Left renal cortex interstitium (tissue), 4 donors: ENCODE measurements at regions not wholly inside any gene's neighbourhood (a gene's known extent, or its start where the extent isn't known, plus 50 kb on each side); places are given as distances from the start of the nearest gene placed in this dataset.
A peak's percentile ranks its signal among the peaks of the same experiment; 100 is the strongest.
"Not testable (repeated sequence)": the region's sequence is repeated elsewhere in the genome, so short reads cannot be mapped to it uniquely, and the experiment has no call there.

ENCODE experiments used
- DNase-seq, 4 donors: peaks; one replicate each; pipeline ENCODE4 v3.0.0-alpha.2; 2013; ENCODE audit warnings: low read depth in 4 of 4, low spot score in 2 of 4, missing footprints in 1 of 4

- DNase-seq: no peak
Observed at GRCh38 chr10:26355241-26355640, 82.9 kb upstream of the APBB1IP start.

- no peak for DNase-seq
Observed at GRCh38 chr10:26357203-26357602, 80.9 kb upstream of the APBB1IP start.

GRCh38 chr10:26358071-26358470 is 80.1 kb upstream of the APBB1IP start:
- DNase-seq: no peak

- no peak for DNase-seq
Observed at GRCh38 chr10:26359670-26360069, 78.5 kb upstream of the APBB1IP start.

DNA sequence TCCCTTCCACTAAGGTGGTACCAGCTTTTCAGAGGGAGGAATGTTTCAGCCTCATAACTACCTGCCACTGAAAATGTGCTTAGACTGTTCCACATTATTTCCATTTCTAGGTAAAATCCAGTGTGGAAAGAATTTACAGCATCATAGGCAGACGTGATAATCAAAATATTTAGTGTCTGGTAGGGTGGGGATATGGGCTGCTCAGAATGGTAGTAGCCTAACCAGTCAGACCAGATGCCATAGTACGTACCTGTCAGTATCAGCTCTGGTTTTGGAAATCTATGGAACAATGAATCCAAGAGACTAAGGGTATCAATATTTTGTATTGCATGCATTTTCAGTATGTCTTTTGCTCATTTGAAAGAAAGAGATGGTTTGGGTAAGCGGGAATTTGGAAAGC is 76.8 kb upstream of the APBB1IP start:
- no peak for DNase-seq

DNA sequence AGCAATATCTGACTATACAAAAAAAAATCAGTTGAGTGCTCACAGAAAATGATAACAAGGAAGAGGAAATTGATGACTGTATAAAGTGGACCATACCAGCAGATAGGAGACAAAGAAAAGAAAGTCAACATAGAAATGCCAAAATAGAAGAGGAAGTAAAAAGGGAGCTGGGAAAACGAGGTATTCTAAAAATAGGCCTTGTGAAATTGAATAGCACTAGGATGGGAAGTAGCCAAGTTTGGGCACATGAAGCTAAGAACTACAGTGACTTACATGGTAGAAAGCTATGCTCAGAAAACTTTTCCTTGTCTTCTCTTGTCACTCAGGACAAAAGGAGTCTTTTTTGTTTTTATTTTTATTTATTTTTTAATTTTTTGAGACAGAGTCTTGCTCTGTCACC is 76.2 kb upstream of the APBB1IP start:
- DNase-seq: no peak

DNA sequence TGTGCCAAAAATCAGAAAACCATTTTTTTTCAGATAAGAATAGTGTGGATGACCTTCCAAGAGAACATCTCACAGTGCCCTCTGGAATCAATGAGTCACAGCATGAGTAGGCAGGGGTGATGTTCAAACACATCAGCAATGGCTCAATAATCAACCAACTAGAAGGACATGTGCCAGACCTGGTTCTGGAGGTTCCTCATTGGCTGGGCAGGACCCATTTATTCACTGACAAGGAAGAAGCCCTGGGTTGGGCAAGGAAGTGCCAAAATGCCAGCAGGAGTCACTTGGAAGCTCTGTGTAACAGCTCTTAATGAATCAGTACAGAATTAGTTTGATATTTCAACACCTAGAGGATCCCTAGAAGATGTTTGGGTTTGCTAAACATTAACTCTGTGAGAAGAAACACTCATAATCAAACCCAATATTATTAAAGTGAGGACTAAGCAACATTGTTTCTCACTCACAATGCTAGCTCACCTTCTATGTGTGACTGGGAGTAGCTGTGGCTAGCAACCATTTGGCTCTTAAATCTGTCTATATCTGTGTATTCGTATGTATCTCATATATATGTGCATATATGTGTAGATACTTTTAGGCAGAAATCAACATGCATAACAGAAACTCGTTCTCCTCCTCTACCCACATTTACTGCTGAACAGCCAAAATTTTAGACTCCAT is 72.3 kb upstream of the APBB1IP start:
- no peak for DNase-seq

DNA sequence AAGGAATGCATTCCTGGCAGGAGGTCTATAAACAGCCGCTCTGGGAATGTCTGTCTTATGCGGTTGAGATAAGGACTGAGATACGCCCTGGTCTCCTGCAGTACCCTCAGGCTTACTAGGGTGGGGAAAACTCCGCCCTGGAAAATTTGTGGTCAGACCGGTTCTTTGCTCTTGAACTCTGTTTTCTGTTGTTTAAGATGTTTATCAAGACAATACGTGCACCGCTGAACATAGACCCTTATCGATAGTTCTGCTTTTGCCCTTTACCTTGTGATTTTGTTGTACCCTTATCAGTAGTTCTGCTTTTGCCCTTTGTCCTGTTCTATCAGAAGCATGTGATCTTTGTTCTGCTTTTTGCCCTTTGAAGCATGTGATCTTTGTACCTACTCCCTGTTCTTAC is 71.1 kb upstream of the APBB1IP start:
- not testable (repeated sequence) for DNase-seq

- peak; percentile 34 to 63 (median 44) for DNase-seq
Observed at GRCh38 chr10:26367771-26368170, 70.4 kb upstream of the APBB1IP start.

DNA sequence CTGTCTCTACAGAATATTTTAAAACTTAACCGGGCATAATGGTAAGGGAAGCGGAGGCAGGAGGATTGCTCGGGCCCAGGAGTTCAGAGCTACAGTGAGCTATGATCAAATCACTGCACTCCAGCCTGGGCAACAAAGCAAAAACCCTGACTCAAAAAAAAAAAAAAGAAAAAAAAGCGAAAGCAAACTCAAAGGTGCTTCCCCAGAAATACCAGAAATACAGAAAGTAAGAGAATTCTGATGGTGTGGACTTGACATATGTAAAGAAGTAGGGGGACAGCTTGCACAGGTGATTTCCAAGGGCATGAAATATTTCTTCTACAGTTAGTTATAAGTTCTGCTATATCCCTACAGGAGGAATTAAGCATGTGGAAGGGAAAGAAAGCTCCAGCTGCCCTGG is 69.7 kb upstream of the APBB1IP start:
- DNase-seq: no peak

GRCh38 chr10:26372513-26373354 is 65.4 kb upstream of the APBB1IP start:
- no peak for DNase-seq

- DNase-seq: no peak
Observed at GRCh38 chr10:26374426-26374825, 63.7 kb upstream of the APBB1IP start.

DNA sequence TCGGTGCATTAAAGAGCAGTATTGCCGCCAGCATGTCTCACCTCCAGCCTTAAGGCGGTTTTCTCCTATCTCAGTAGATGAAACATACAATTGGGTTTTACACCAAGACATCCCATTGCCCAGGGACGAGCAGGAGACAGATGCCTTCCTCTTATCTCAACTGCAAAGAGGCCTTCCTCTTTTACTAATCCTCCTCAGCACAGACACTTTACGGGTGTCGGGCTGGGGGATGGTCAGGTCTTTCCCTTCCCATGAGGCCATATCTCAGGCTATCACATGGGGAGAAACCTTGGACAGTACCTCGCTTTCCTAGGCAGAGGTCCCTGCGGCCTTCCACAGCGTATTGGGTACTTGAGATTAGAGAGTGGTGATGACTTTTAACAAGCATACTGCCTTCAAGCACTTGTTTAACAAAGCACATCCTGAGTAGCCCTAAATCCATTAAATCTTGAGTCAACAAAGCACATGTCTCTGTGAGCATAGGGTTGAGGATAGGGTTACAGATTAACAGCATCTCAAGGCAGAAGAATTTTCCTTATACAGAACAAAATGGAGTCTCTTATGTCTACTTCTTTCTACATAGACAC is 60.8 kb upstream of the APBB1IP start:
- not testable (repeated sequence) for DNase-seq

DNA sequence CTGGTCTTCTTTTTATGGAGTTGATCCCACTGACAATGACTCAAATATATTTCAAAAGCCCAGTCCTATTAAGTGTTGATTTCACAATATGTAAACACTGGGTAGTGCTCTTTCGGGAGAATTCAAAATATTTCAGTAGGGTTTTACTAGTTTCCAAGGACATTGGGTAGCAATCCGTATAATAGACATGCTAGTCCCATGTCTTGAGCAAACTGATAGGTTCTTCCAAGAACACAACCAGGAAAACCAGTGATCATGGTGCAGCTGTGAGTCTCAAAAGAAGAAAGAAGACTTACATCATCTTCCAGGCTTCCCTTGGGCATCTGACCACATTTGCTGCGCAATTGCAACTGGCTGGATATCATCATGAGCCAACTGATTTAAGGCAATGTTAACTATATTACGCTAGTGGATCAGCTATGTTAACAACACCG is 59.3 kb upstream of the APBB1IP start:
- no peak for DNase-seq

GRCh38 chr10:26380815-26381214 is 57.3 kb upstream of the APBB1IP start:
- no peak for DNase-seq

DNA sequence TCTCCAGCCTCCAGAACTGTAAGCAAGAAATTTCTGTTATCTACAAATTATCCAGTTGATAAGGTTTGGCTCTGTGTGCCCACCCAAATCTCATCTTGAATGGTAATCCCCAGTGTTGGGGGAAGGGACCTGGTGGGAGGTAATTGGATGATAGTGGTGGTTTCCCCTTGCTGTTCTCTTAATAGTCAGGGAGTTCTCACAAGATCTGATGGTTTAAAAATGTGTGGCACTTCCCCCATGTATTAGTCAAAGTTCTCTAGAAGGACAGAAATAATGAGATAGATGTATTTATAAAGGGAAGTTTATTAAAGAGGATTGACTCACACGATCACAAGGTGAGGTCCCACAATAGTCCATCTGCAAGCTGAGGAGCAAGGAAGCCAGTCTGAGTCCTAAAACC is 56.2 kb upstream of the APBB1IP start:
- no peak for DNase-seq

DNA sequence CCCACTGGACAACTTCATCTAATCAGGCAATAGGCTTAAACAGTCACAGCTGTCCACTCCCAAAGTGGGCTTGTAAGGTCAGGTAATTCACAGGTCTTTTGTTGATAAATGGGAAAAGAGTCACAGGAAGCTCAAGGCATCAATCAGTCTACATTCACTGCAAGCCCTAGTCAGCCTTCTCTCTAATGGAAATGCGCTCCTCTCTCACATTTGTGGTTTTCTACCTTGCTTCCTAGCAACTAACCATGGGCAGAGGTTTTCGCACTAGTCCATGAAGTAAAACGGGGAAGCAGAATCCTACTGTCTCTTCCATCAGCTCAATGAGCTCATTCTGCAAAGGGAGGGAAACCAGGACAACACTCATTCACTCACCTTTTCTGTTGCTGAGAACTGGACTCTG is 53.5 kb upstream of the APBB1IP start:
- DNase-seq: no peak

- DNase-seq: no peak
Observed at GRCh38 chr10:26385443-26385842, 52.7 kb upstream of the APBB1IP start.

- no peak for DNase-seq
Observed at GRCh38 chr10:26386781-26387180, 51.4 kb upstream of the APBB1IP start.
